Ishikawa (cell line): ENCODE measurements at regions not wholly inside any gene's neighbourhood (a gene's known extent, or its start where the extent isn't known, plus 50 kb on each side); places are given as distances from the start of the nearest gene placed in this dataset.

Experiments
- CEBPB ChIP-seq: IDR thresholded peaks from 2 replicates; pipeline ENCODE4 v1.6.1; 2012
- CREB1 ChIP-seq: IDR thresholded peaks from 2 replicates; pipeline ENCODE4 v1.6.1; 2012; ENCODE audit warnings: low read depth
- EGR1 ChIP-seq: IDR thresholded peaks from 2 replicates; pipeline ENCODE4 v1.6.1; 2012
- EP300 ChIP-seq: IDR thresholded peaks from 2 replicates; pipeline ENCODE4 v1.6.1; 2012; ENCODE audit warnings: borderline replicate concordance
- FOXM1 ChIP-seq: IDR thresholded peaks from 2 replicates; pipeline ENCODE4 v1.6.1; 2012; ENCODE audit warnings: low read depth, borderline replicate concordance
- MAX ChIP-seq: IDR thresholded peaks from 2 replicates; pipeline ENCODE4 v1.6.1; 2012
- NFIC ChIP-seq: IDR thresholded peaks from 2 replicates; pipeline ENCODE4 v1.6.1; 2012
- RAD21 ChIP-seq: IDR thresholded peaks from 2 replicates; pipeline ENCODE4 v1.6.1; 2012; ENCODE audit warnings: low read depth
- REST ChIP-seq: IDR thresholded peaks from 2 replicates; pipeline ENCODE4 v1.6.1; 2012; ENCODE audit warnings: low read depth, mild to moderate bottlenecking
- TAF1 ChIP-seq: IDR thresholded peaks from 2 replicates; pipeline ENCODE4 v1.6.1; 2012; ENCODE audit warnings: low read depth, mild to moderate bottlenecking
- TCF12 ChIP-seq: IDR thresholded peaks from 2 replicates; pipeline ENCODE4 v1.6.1; 2012; ENCODE audit warnings: low read depth
- TEAD4 ChIP-seq: IDR thresholded peaks from 2 replicates; pipeline ENCODE4 v1.6.1; 2012
- USF1 ChIP-seq: IDR thresholded peaks from 2 replicates; pipeline ENCODE4 v1.6.1; 2012
- YY1 ChIP-seq: IDR thresholded peaks from 2 replicates; pipeline ENCODE4 v1.6.1; 2012; ENCODE audit warnings: low read depth
- ZBTB7A ChIP-seq: IDR thresholded peaks from 2 replicates; pipeline ENCODE4 v1.6.1; 2012; ENCODE audit warnings: low read depth

- TF ChIP-seq RAD21 = no peak
- TF ChIP-seq CEBPB = no peak
- TF ChIP-seq NFIC = no peak
- TF ChIP-seq ZBTB7A = no peak
- TF ChIP-seq YY1 = no peak
- TF ChIP-seq USF1 = no peak
- no peak for TF ChIP-seq CREB1
- TF ChIP-seq TEAD4 = no peak
- TF ChIP-seq TAF1 = no peak
- no peak for TF ChIP-seq MAX
- TF ChIP-seq TCF12 = no peak
- TF ChIP-seq EGR1 = no peak
- TF ChIP-seq EP300 = no peak
- no peak for TF ChIP-seq FOXM1
- TF ChIP-seq REST = no peak
These were observed 190.7 kb upstream of the GPR26 start for GRCh38 chr10:123475466-123475865.

GRCh38 chr10:123478116-123478515 is 188.0 kb upstream of the GPR26 start:
- no peak for TF ChIP-seq TAF1
- no peak for TF ChIP-seq ZBTB7A
- TF ChIP-seq YY1 = no peak
- no peak for TF ChIP-seq FOXM1
- no peak for TF ChIP-seq EP300
- TF ChIP-seq NFIC = no peak
- no peak for TF ChIP-seq TCF12
- no peak for TF ChIP-seq TEAD4
- TF ChIP-seq RAD21 = no peak
- no peak for TF ChIP-seq CEBPB
- no peak for TF ChIP-seq MAX
- TF ChIP-seq USF1 = no peak

- no peak for TF ChIP-seq TAF1
- TF ChIP-seq TEAD4 = no peak
- TF ChIP-seq NFIC = no peak
- no peak for TF ChIP-seq ZBTB7A
These were observed 186.5 kb upstream of the GPR26 start for GRCh38 chr10:123479640-123480039.

- TF ChIP-seq RAD21 = no peak
- TF ChIP-seq EP300 = no peak
- no peak for TF ChIP-seq FOXM1
- TF ChIP-seq ZBTB7A = no peak
- TF ChIP-seq NFIC = no peak
- TF ChIP-seq YY1 = no peak
- no peak for TF ChIP-seq MAX
- TF ChIP-seq TAF1 = no peak
- no peak for TF ChIP-seq TEAD4
- no peak for TF ChIP-seq REST
- no peak for TF ChIP-seq USF1
- TF ChIP-seq TCF12 = no peak
- no peak for TF ChIP-seq CEBPB
- TF ChIP-seq EGR1 = no peak
- TF ChIP-seq CREB1 = no peak
These were observed 185.8 kb upstream of the GPR26 start for GRCh38 chr10:123480344-123480743.

GRCh38 chr10:123480845-123481244 is 185.3 kb upstream of the GPR26 start:
- TF ChIP-seq RAD21 (no peak), TEAD4 (no peak), NFIC (no peak), FOXM1 (no peak), EP300 (no peak), MAX (no peak), EGR1 (no peak), CREB1 (no peak), TCF12 (no peak), ZBTB7A (no peak), REST (no peak), CEBPB (no peak), USF1 (no peak), TAF1 (no peak), YY1 (no peak)
